NCI-H2107 treated with DMSO at 0.1 percent for 48 hours (cell line): ENCODE measurements at regions not wholly inside any gene's neighbourhood (a gene's known extent, or its start where the extent isn't known, plus 50 kb on each side); places are given as distances from the start of the nearest gene placed in this dataset.

ENCODE experiments used
- DNase-seq: peaks from one replicate; lab custom pipeline; 2025; ENCODE audit not compliant: unreplicated experiment; lab: John Stamatoyannopoulos, UW

DNA sequence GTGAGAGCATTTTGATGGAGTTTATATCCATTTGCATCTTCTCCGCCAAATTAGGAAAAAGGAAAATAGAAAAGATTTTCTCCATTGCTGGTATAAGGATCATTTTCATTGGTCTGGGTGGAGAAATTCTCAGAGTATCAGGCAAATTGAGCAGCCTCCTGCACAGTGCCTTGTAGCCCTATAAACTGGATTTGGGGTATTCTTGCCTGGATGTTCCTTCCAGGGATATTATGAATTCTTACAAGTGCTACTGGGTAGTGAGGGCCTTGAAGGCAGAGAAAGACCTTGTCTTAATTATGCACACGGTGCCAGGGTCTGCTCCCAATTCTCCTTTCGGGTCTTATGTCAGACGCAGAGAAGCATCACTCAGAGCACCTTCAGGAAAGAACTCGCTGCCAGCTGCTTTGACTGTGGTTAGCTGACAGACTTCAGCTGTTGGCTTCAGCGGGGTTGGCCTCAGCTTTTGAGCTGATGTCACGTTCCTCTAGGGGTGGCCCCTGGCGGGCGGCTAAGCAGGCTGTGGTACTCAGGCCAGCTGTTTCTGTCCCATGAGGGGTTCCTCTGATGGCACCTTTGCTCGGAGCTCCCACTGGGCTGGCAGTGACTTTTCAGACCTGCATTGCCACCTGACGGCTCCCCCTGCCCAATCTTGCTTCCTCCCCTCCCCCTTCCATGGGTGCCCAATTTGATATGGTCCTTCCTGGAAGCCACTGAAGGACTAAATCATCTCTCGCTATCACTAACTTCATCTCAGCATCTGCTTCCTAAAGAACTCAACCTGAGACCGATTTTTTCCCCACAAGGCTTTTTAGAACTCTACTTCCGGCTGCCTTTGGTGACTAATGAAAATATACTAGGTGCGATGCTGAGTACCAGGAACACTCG, 519.5 kb downstream of the BCOR start:
- peak; percentile 30 for DNase-seq

DNA sequence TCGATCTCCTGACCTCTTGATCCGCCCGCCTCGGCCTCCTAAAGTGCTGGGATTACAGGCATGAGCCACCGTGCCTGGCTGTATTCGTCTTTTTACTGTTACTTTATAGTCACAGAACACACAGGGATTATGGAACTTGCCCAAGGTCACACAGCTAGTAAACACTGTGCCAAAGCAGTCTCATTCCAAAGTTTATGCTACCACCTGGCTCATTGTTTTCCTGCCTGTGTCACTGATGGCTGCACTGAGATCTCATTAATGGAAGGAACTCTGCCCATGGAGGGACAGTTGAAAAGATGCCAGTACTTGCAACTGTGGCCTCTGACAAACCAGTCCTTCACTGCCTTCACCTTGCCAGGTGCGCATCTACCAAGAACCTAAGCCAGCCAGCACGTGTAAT, 517.7 kb downstream of the BCOR start:
- no peak for DNase-seq

DNA sequence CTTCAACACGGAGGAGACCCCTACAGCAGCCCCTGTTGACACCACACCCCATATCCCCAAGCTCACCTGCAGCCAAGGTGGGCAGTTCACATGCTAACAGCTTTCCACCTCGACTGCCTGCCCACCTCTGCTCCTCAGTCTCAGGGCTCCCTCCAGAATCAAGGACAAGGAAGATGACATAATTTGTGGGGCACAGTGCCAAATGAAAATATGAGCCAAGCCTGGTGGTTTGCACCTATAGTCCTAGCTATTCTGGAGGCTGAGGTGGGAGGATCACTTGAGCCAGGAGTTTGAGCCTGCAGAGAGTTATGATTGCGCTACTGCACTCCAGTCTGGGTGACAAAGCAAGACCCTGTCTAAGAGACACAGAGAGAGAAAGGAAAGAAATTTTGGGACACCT, 516.3 kb downstream of the BCOR start:
- no peak for DNase-seq

DNA sequence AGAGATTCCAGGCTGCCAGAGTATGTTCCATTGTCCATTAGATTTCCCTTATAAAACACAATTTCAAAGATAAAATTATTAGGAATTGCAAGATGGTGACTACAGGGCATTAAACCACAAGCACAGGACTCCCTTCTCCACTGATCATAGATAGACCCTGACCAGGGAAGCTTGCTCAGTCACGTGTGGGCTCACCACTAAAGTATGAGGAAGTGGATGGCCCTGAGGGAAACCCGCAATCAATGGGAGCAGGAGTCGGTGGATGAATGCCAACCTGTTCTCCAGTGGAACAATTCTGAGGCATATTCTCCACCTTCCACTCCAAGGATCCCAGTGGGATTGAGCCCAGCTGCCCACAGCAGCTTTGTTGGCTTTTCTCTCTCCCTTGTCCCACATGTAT, 515.7 kb downstream of the BCOR start:
- peak; percentile 38 for DNase-seq

DNA sequence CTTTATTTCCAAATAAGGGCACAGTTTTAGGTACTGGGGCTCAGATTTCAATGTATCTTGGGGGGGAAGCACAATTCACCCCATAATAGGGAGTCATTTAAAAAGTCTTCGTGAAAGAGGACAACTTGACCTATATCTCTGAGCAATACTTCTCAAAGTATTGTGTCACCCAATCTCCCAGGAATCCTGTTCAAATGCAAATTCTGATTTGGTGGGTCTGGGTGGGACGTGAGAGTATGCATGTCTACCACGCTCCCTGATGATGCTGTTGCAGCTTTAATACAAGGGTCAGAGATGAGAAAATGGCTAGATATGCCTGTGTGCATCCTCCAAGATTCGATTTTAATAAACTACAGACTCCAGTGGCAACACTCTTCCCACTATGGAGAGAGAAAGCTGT, 514.8 kb downstream of the BCOR start:
- DNase-seq, result no peak

DNA sequence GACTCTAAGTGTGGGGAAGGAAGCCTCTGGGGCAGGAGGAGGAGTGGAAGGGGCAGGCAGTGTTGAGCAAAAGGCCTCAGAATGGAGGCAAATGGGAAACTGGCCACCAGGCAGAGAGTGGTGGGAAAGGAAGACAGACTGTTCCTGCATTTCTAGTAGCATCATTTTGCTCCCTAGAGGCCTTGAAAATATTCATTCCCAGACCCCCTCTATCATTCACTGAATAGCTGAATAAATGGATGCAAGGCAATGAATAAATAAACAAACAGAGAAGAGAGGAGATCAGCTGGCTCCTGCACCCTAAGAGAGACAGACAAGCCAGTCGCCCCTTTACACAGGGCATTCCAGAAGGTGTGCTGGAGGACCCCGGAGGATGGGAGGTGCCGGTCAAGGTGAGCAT, 511.9 kb downstream of the BCOR start:
- DNase-seq, result no peak

DNA sequence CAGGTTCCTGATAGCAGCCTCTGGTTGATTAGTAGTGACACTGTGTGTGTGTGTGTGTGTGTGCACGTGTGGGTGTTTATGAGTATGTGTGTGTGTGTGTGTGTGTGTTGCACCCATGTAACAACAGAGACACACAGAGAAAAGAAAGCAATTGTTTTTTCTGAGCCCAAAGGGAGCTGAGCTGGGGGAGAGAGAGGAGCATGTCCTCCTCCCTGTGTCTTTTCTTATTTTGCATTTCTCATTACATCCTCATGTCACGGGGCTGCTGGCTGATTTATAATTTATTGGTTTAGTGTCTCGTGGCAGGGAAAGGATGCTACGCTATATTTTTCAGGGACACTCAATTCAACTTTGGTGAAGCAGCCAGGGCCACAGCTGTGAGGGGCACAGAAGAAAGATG, 511.4 kb downstream of the BCOR start:
- DNase-seq, result no peak

DNA sequence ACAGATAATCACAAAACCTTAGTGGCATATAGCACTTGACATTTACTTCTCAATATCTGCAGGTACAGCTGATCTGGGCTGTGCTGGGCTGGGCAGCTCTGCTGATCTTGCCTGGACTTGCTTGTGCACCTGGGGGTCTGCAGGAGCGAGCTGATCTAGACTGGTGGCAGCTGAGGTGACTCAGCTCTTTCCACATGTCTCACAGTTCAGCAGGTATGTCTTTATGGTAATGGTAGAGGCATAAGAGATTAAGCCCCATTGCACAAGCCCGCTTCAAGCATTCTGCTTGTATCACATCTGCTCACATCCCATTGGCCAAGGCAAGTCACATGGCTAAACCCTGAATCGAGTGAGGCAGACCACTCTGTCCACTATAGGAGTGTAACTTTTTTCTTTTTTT, 506.7 kb downstream of the BCOR start:
- DNase-seq, result no peak

DNA sequence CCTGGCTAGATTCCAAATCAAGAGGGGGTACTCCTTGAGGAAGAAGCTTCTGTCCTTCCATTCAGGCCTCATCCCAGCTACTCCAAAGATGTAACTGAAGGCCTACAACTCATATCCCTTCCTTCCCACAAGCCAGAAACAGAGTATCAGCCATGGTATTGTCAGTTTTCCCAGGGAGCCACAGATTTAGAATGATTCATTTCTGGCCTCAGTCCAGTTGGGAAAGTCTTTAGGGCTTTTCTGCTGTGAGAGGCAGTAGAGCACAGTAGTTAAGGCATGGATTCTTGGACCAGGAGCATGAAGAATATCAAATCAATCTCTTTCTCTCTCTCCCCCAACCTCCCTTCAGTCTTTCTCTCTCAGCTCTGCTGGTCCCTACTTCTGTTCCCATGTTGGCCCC, 505.0 kb downstream of the BCOR start:
- no peak for DNase-seq

DNA sequence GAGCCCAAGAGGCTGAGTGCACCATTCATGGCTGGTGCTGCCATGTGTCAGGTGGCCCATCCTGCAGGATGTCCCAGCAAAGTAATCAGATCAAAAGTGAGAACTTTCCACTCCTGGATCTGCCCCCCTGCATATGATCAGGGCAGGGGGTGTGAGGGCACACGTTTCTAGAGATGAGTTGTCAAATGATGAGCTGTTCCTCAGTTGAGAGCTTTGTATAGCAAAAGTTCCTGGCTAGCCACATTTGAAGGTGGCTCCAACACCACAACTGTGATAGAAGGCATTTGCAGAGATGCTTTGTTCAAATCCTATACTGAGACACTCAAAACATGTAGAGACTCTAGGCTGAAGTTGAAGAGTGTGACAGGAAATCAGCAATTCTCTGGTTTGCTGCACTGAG, 501.8 kb downstream of the BCOR start:
- DNase-seq, result no peak

DNA sequence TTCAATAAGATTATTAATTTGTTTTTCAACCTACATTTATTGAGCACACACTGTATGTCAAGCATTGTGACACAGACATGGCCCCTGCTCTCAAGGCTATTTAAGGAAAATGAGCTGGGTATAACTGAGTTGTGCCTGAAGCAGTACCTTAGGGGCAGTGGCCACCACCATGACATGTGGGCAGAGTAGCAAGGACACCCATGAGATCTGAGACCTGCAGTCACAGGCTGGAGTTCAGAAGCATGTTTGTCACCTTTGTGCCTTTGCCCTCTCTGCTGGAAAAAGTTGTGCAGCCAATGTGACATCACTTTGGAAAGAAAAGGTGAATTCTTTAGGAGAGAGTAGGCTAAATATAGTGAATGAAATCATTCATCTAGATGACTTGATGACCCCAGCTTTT, 501.3 kb downstream of the BCOR start:
- no peak for DNase-seq

DNA sequence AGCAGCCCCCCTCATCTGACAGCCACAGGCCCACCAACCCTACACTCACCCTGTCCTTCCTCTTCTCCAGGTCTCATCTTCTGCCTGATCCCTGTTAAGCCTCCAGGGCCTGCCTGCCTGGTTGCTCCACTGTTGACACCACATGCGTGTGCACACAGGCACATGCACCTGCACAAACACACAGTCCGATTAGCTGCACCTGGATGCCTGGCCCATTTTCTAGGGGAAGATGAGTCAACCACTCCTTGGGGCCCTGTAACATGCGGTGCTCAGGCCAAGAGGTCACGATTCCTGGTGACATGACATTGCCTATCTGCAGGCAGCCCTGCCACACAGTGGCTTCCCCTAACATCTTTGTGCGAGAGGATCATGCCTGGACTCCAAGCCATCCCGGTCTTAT, 498.4 kb downstream of the BCOR start:
- no peak for DNase-seq

DNA sequence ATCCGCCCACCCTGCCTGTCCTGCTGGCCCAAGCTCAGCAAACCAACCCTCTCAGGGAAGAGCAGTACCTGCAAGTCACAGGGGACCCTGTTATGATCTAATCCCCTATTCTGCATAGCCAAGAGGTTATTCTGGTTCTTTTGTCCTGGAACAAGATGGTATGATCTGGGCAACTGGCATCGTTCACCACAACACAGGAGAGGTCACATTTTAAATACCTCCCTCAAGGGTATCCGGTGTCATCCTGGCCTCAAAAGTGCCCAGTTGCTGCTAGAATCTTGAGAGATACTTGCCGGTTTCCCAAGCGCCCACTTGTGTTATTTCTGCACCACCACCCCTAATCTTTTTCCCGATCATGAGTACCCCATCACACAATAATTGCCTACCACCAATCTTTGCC, 497.5 kb downstream of the BCOR start:
- DNase-seq, result no peak

DNA sequence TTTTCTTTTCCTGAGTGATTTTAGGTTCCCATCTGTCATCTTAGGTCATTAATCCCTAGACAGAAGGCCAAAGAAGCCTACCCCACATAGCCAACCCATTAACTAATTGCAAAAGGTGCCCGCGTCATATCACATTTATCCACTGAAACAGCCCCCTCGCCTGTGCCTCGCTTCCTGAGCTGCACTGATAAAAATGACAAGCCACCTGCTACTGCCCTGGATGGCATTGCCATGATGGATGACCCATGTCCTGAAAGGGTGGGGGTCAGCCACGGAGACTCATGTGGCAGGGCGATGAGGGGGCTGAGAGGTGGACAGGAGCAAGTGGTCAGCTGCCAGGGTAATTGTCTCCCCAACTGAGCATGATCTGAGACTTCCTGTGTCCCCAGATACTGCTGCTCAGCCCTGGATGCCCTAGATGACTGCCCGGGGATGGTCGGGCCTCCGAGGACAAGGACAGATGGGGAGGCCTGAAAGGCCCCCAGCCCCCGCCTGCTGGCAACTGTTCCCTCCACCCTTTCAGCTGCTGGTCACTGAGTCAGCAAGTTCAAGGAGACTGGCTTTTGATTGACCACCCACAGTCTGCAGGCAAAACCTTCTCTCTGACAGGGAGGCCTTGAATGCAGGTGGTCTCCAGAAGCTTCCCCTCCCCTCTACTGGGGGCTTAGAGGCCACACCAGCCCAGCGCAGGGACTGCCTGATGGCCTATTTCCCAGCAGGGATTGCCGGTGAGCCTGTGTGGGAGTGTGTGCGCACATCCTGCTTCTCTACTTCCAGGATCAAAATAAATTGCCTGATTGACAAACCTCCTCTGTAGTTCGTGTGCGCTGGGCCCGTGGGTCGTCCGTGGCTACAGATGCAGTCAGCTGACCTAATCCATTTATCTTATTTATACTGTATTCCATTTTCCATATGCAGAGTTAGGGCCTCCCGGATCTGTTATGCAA, 496.3 kb downstream of the BCOR start:
- DNase-seq, result no peak

DNA sequence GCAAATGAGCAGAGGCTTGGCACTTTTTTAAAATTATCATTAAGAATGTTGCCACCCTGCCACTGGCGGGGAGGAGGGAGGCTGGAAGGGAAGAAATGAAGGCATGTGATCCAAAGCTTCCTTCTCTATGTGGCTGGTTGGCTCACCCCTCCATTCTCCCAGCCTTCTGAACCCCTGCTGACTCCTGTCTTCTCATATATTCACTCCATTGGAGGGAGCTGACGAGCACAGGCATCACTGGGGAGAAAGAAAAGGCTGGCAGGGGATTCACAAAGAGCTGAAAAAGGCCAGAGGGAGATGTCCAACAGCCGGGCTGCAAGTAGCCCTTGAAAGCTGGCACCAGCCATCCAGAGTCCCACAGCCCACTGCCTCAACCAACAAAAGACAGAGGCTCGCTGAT, 495.6 kb downstream of the BCOR start:
- DNase-seq, result no peak

DNA sequence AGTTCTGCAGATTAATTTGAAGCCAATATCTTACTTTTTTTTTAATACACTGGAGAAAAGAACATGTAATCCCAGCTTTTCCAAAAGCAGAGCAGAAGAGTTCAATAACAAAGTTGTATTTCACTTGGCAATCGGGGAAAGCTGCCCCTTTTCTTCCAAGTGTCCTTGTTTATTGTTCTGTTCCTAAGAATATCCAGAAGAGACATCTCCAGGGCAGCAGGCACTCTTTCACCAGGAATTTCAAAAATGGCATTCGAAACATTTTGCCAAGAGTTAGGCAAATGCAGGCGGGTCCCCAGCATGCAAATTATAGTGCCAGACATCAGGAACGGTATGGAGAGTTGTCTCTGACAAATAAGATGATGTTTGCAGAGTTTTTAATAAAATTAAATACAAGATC, 494.5 kb downstream of the BCOR start:
- DNase-seq, result no peak

DNA sequence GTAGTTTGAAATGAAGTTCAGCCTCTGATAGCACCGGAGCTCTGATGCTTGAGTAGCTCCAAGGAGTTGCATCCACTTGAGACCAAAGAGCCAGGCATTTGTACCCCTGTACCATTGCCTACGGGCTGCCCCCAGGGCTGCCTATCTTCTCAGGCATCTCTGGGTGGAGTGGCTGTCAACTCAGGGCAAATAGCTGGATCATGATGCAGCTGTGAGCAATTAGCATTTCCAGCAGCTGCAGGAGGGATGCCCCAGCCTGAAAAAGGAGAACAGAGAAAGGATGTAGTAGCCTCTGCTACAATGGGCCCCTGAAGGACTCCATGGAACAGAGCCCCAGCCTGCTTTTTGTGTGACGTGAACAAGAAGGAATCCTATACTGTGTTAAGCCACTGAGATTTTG, 492.6 kb downstream of the BCOR start:
- DNase-seq, result no peak

DNA sequence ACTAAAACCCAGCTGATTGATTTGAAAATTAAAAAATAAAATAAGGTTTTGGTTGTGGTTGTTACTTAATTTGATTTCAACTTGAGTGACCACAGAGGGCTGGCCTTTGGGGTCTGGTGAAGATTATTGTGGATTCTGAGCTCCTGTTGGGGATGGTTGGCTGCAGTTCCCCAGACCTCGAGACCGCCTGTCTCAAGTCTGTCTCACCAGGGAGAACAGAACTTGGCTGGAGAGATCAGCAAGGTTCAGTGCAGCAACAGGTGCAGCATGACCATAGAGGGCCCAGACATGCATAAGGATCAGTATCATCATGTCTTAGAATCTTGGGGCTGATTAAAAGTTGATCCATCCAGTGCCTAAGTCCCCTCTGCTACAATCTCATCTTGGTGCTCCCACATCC, 491.9 kb downstream of the BCOR start:
- DNase-seq, result no peak

DNA sequence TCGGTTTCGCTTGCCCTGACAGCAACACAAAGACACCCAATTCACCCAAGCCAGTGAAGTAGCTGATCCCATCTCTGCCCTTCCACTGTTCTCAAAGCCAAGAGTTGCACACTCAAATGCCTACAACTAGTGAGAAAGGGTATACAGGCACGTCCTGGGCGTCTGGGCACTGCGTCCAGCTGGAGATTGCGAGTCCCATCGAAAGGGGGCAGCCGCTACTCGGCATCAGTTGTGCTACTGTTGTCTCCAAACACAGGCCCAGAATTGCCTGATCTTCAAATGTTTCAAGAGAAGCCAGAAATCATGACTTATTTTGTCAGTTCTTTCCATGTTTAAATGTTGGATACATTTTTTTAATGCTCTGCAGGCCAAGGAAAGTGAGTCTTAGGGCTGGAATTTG, 487.8 kb downstream of the BCOR start:
- DNase-seq, result no peak

DNA sequence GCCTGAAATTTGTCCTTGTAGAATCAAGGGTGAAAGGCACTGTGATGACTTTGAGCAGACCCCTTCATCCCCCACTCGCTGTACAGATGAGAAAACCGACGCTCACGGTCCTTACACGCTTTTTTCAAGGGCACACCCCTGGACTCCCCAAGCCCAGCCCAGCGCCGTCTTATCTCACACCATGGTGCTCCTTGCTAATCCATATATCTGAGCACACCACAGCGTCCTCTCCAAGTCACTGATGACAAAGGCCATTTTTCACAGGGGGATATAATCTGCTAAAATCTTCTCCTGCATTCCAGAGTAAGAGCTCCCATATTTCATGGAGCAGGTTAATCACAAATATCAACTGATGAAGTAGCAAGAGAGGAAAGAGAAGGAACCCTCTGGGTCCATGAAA, 486.3 kb downstream of the BCOR start:
- DNase-seq, result no peak

DNA sequence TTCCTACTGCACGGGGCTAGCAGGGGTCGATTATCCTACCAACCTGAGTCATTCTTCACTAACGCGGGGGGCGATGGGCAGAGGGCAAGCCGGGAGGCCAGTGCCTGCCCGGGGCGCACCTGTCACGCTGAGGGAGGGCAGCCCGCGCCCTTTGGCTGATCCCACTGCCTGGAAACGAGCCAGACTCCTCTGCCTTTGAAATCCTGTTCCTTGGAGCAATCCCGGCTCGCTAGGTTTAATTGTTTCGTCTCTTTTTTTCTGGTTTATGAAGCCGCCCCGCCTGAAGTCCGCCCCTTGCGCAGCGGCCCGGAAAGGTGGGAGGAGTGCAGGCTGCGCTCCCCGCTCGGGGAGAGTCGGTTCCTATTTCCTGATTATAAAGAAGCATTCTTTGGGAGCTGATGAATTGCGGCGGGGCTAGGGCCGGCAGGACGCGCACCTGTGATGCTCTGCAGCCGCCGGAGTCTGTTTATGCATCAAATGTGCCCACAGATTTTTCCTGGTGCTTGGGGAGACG, 484.2 kb downstream of the BCOR start:
- peak; percentile 67 for DNase-seq
